Right lung (tissue), 2 donors: ENCODE measurements at regions not wholly inside any gene's neighbourhood (a gene's known extent, or its start where the extent isn't known, plus 50 kb on each side); places are given as distances from the start of the nearest gene placed in this dataset.

Source experiments
- DNase-seq, 2 donors: peaks; one replicate each; pipeline ENCODE4 v3.0.0-alpha.2; 2013

DNA sequence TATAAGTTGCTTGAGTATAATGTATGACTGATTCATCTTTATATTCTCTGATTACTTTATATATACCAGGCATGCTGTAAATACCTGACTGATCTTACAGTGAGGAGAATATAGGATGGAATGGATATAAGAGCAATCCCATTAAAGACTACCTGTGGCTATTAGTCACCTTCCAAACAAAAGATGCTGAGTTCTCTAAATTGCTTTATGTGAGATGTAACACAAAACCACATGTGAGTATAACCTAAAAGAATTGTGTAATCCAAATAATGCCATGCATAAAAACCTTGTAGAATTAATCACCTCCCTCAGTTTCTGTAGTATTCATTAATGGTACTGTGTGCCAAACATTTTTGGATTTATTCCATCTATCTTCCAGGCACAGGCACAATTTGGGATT lies 134.6 kb upstream of the LRRC7 start:
- DNase-seq = no peak

DNA sequence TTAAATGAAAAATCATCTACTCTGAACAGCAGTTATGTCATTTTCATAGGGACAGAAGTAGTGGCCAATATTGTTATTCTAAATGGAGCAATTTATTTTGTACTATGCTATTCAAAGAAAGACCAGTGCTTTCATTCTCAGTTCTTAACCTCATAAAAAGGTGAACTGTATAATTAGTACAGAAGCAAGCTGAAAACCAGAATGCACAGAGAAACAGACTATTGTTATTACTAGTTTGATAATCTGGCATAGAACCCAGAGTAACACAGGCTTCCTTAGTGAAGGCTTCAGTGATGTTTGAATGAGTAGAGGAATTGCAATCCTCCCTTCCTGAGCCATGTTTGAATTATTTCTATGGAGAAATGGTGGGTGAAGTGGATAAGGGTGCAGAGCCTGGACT lies 131.6 kb upstream of the LRRC7 start:
- no peak for DNase-seq

DNA sequence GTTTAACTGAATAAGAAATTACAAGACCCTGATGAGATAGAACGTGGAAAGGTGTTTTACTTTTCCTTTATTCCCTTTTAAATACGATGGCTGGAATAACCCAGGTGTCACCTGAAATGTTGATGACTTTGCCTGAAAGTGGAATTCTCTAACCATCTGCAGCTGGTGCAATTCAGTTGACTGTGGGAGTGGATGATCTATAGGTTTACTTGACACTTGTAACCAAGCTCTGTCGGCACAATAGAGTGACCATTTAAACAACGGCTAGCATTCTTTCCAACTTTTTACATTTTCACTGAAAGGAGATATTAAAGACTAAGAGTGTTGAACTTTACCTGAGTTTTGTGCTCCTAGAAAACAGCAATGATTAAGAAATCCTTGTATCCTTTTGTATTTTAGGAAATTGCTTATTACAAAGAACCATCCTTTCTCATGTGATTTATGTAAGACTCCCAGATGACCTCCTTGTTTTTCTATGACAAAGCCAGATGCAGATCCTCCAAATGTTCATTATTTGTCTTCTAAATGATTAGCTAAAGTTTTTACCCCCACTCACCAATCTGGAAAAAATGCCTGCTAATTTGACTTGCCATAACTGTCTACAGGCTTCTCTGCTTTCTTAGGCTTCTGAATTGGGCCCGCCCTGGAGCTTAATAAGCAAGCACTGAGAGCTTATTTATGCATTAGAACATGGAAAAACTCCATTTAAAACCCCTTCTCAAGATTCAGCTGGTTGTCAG lies 129.5 kb upstream of the LRRC7 start:
- DNase-seq = no peak

DNA sequence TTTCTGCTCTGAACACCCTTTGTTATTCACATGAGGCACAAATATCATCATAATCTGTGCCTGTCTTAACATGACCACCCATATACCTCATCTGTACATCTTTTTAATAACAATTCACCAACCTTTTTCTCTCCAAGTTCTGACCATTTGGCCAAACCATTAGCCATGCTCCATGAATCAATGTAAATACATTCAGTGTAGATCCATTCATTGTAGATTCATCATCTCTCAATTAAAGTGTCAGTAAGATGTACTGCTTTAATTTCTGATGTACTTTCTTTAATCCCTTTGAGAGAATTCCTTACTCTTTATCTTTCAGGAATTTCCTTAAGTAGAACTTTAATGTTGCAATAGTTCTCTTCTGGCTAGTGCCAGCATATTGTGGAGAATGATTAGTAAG lies 126.2 kb upstream of the LRRC7 start:
- no peak for DNase-seq

DNA sequence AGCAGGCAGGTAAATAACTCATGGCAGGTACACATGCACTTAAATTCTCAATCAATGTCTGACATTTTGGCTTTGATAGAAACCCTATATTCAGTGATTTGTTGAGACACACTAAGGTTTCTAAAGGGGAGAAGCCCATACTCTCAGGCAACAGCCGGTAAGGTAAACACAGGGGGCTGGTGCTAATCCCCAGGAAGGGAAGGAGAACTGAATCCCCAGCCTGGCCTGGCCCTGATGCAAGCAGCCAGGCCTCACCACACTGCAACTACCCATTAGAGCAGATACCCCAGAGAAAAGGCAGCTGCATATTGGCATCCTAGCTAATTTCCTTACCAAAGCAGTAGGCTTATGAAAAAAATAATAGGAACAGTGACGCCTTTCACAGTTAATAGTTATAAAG lies 116.5 kb upstream of the LRRC7 start:
- no peak for DNase-seq

DNA sequence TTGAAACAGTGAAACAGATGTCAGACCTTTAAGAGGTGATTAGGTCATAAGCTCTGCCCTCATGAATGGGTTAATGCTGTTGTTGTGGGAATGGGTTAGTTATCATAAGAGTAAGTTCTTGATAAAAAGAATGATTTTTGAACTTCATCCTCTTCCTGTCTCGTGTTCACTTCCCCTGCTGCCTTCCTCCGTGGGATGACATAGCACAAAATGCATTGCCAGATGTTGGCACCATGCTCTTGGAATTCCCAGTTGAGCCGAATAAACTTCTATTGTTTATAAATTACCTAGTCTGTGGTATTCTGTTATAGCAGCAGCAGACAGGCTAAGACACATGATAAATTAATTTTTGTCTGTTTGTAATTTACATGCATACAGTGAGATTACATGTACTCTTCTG lies 112.0 kb upstream of the LRRC7 start:
- DNase-seq = no peak

DNA sequence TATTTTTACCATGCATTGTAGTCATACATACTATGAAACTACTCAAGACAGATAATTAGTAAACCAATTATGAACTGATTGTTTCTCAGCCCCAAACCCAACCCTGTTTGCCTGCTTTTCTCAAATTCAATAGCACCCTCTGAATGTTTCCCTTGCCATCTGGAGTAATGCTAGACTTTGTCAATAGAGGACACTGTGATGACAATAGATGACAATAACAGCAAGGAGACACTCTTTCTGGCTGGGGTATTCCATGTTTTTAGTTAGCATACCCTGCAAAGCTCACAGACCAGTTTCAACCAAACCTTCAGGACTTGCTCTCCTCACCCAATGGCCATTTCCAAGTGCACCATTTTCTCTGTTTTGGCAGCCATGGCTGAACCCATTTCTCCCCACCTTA lies 108.5 kb upstream of the LRRC7 start:
- DNase-seq = no peak

DNA sequence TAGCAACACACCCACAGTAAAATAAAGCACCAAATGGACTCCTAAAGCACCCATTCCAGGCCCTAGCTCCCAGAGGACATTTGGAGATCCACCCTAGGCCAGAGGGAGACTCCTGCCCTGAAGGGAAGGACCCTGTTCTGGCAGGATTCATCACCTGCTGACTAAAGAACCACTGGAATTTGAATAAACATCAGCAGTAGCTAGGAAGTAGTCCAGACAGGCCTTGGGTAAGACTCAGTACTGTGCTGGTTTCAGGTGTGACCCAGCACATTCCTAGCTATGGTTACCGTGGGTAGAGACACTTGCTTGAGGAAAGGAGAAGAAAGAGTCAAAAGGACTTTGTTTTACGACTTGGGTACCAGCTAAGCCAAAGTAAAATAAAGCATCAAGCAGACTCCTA lies 92.7 kb upstream of the LRRC7 start:
- DNase-seq = no peak

DNA sequence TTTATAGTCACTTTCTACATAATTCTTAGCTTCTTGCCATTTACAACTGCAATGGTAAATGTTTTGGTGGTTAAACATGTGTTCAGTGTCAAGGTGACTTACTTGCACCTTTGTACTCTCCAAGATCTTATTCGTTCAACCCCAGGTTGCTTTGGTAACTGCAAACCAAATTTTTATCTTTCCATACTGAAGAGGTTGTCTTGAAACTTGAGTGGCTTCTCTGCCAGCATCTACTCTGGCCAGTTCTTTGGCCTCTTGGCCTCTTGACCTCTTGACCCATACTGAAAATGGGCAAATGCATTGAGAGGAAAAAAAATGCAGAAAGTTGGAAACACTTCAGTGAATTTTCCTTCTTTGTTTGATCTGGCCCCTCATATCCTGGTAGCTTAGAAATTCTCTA lies 88.0 kb upstream of the LRRC7 start:
- DNase-seq = no peak

DNA sequence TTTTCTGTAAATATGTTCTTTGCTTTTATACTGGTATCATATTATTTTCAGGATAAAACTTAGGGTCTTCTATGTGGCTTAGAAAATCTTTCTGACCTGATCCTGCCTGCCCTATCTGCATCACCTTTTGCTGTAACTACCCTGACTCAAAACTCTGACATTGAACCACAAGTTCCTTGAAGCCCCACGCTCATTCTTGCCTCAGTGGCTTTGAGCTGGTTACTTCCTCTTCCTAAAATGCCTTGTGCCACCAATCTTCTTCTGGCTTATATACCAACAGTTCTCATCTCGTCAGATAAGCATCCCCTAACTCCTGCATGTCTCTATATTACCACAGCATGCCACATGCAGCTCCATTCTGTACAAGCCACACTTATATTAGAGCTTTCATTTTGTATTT lies 84.5 kb upstream of the LRRC7 start:
- no peak for DNase-seq

DNA sequence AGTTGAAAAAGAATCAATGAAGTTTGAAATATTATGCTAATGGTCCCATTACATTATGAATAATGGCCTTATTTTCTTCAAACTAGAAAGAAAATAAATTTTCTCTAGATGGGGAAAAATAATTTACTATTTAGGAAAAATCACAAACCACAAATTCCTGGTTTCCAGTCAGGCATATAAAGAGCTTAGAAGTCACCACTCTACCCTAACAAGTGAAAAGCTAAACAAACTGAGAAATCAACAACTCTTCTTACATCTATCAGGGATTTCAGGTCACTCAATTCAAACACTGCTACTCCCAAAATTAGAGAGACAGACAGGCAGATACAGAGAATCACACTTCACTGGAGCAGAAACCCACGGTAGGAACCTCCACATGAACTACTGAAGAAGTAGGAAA lies 82.1 kb upstream of the LRRC7 start:
- no peak for DNase-seq

DNA sequence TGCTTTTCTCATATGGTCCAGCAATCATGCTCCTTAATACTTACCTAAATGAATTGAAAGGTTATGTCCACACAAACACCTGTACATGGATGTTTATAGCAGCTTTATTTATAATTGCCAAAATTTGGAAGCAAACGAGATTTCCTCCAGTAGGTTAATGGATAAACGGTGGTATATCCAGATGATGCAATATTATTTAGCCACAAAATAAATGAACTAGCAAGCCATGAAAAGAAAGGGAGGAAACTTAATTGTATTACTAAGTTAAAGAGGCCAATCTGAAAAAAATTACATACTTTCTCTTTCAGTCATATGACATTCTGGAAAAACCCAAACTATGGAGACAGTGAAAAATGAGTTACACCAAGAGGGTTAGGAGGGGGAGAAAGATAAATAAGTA lies 76.3 kb upstream of the LRRC7 start:
- no peak for DNase-seq

DNA sequence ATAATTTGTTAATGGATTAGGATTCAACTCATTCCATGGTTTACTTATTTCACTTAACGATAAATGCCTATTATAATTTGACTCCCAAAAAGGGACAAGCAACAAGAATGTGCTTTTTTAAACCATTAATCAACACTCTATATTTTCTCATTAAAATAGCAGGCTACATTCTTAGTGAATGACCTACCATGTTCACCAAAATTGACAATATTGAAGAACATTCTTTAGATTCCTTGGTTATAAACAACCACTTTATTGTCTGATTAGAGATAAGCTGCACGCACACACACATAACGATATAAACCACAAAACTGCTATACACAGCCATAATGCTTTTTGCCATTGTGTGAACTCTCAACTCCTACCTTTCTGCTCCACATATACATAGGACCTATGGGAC lies 75.4 kb upstream of the LRRC7 start:
- no peak for DNase-seq

DNA sequence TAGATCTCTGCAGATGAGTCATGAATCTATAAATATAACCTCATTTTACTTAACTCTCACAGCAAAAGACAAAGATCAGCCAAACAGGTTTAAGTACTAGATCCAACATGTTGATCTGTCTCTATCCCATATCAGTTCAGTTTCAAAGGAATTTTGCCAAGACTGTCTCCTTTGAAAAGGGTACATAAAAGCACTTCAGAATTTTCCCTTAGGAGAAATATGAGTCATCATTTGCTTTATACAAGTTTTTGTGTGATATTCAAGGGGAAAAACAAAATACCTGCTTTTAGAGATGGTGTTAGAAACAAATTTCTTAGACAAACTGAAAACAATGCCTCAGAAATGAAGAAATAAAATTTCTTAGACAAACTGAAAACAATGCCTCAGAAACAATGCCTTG lies 73.5 kb upstream of the LRRC7 start:
- DNase-seq = no peak

DNA sequence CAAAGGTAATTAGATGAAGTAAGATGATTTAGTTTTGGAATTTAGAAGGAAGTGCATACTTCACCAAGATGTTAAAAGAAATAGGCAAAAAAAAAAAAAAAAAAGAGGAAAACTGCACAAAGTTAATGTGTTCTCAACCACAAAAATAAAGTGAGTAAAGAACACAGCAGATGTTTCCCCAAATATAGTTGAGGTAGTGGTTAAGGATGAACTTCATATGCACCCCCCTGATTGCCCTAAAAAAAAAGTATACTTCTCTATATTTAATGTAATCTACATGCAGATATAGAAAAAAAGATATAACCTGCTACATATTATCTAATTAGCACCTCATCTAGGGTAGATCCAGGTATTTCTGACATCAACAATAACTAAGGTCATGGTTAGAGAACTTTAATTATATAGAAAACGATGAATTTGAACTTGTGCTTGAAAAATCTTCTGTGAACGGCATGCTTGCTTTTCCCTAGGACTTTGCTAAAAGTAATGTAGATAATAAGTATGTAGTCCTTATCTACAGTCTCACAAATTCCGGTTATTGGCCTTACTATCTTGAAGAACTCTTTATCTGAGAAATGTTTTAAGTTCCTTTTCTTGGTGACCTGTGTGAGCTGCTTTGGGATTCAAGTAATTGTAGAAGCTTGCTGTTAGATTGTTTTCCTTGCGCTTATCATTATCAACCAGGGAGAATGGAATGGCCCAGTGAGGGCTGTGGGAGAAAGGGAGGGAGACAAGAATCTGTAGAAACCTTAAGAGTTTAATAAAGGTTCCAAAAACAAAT lies 70.1 kb upstream of the LRRC7 start:
- no peak for DNase-seq

DNA sequence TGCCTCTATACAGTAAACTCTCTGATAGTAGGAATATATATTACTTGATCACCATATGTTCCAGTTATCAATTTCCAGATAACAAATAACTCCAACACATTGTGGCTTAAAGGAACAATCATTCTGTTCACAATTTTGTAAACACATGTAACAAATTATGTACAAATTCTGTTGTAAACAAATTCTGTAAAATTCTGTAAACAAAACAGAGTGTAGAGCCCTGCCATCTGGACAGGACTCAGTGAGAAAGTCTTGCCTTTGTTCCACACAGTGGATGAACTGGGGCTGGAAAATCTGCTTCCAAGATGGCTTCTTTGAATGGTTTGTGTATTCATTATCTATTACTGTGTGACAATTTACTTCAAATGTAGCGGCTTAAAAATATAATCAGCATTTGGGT lies 69.0 kb upstream of the LRRC7 start:
- DNase-seq = no peak

DNA sequence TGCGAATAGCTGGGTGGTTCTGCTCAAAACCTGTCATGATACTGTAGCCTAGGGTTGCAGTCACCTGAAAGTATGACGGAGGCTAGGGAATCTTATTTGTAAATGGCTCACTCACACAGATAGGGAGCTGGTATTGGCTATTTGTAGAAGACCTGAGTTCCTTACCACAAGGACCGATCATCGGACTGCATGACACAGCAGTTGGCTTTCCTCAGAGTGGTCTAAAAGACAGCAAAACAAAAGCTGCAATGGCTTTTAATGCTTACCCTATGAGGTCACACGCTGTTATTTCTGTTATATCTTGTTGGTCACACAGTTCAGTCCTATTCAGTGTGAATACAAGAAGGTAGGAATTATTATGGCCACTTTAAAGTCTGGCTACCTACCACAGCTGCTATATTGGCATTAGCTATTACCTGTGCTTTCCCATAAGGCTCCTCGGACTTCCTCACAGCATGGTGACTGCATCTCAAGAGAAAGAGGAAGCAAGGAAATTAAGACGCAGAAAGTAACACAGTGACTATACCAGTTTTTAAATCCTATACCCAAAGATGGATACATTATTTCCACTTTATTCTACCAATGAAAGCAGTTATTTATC lies 68.4 kb upstream of the LRRC7 start:
- DNase-seq = no peak

DNA sequence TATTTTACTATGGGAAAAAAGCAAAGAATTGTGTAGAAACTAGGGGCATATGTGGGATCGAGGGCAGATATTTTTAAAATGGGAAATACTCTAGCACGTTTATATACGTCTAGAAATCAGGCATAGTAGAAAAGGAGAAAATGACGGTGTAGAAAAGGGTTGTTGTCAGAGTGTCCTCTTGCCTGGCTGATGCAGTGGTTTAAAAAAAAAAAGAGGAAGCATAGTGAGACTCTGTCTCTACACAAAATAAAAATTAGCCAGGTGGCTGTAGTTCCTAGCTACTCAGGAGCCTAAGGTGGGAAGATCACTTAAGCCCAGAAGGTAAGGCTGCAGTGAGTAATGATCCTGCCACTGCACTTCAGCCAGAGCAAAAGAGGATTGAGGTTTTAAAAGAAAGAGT lies 64.7 kb upstream of the LRRC7 start:
- no peak for DNase-seq

DNA sequence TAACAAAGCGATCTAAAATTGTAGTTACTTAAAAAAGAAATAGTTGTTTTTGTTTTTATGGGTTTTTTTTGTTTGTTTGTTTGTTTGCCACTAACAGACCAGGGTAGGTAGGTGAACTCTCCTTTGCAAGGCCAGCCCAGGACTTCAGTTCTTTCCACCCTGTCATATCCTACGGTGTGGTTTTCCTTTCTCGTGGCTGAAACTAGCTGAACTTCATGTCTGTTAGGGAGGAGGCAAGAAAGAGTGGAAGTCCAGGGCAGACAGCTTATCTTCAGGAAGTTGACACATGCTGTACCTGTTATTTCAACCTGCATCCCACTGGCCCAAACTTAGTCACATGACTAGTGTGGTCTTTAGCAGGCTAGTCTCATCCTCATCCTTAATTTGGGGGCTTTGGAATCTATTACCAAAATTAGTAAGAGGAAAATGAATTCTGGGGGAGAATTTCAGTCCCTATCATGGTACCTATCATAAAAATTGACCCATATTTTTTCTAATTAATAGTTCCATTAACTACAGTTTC lies 62.9 kb upstream of the LRRC7 start:
- DNase-seq = no peak

DNA sequence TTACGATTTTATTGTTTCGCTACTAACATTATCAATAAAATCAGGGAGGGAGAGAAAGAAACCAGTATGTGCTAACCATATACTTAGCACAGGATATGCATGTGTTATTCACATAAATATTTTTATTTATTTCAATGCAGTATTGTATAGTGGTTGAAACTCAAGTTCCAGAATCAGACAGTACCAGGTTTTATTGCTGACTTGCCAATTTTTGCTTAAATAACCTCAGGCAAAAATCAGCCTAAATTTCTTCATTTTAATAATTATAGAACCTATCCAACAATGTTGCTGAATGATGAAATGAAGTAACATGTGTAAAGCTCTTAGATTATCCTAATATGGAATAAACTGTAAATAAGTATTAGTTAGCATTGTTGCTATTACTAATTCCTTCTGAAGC lies 61.4 kb upstream of the LRRC7 start:
- no peak for DNase-seq

DNA sequence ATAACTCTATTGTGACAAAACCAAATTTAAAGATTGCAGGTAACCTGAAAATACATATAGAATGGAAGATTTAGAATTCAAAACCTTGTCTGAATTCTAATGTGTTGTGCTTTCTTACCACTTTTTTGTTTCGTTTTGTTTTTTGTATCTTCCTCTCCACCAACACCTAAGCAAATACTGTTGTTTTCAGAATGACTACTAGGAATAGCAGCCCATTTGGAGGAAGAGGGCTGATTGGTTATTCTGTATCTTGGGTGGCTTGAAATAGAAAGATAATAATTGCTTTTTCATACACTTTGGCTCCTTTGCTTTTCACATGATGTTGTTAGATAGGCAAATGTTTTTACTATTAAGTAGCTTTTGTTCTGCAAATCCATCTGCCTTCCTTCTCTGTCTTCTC lies 61.0 kb upstream of the LRRC7 start:
- DNase-seq = no peak

DNA sequence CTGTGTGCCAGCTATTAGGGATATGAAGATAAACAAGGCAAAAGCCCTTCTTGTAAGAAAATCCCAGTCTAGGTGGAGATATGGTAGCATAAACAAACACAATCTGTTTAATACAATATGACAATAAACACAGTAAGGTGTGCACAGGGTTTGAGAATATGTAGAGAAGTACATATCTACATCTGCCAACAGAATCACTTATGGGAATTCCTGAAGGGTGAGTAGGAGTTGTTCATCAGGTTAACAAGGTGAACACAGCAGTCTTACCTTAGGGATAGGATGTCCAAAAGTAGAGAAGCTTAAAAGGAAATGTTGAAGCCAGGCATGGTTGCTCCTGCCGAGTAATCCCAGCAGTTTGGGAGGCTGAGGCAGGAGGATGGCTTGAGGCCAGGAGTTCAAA lies 57.7 kb upstream of the LRRC7 start:
- DNase-seq = no peak
